ENCODE measurements at regions not wholly inside any gene's neighbourhood (a gene's known extent, or its start where the extent isn't known, plus 50 kb on each side); places are given as distances from the start of the nearest gene placed in this dataset.

GRCh38 chr1:229111703-229112319 lies 159.1 kb upstream of the RAB4A start:
- no peak for ATAC-seq
- H3K27ac ChIP-seq = no peak overlapping the region
- peaks cover under 1% of the 10 kb centered on the region for H3K4me1 ChIP-seq

GRCh38 chr1:229112832-229113548 lies 157.9 kb upstream of the RAB4A start:
- ATAC-seq (no peak), DNase-seq (no peak)
- Histone ChIP-seq H3K36me3 (no peaks in the 10 kb centered on the region), H3K9me3 (no peaks in the 10 kb centered on the region), H3K27ac (no peak overlapping the region), H3K27me3 (ENCODE audit: low read depth) (no peaks in the 10 kb centered on the region), H3K4me3 (no peak overlapping the region), H3K4me1 (peaks cover 13% of the 10 kb centered on the region)
- intact Hi-C loops (cut with DNase I) = no loop called here
- no peak for TF ChIP-seq CTCF (IDR thresholded peaks at IDR 0.05)

More at GRCh38 chr1:229111703-229112319, 159.1 kb upstream of the RAB4A start:
- TF ChIP-seq CTCF (IDR thresholded peaks at IDR 0.05) = no peak
- Histone ChIP-seq H3K27me3 (ENCODE audit: low read depth) (no peaks in the 10 kb centered on the region), H3K9me3 (no peaks in the 10 kb centered on the region), H3K36me3 (no peaks in the 10 kb centered on the region), H3K4me3 (no peak overlapping the region)
- intact Hi-C loops (cut with DNase I) = no loop called here
- no peak for DNase-seq

- no peak for DNase-seq
- no peak for ATAC-seq
- peaks cover 17% of the 10 kb centered on the region for H3K4me1 ChIP-seq
Measured at GRCh38 chr1:229114315-229114714, 156.6 kb upstream of the RAB4A start.

GRCh38 chr1:229114850-229115365 lies 156.0 kb upstream of the RAB4A start:
- no peak for TF ChIP-seq CTCF (IDR thresholded peaks at IDR 0.05)
- intact Hi-C loops (cut with DNase I) = no loop called here
- H3K27ac ChIP-seq = no peak overlapping the region
- no peaks in the 10 kb centered on the region for H3K9me3 ChIP-seq
- H3K4me1 ChIP-seq = peaks cover 17% of the 10 kb centered on the region
- ATAC-seq (no peak), DNase-seq (no peak)
- no peaks in the 10 kb centered on the region for H3K36me3 ChIP-seq
- no peaks in the 10 kb centered on the region for H3K27me3 ChIP-seq (ENCODE audit: low read depth)
- H3K4me3 ChIP-seq = no peak overlapping the region

More at GRCh38 chr1:229114315-229114714, 156.6 kb upstream of the RAB4A start:
- no peaks in the 10 kb centered on the region for H3K36me3 ChIP-seq
- intact Hi-C loops (cut with DNase I) = no loop called here
- H3K4me3 ChIP-seq = no peak overlapping the region
- no peak for TF ChIP-seq CTCF (IDR thresholded peaks at IDR 0.05)
- no peaks in the 10 kb centered on the region for H3K9me3 ChIP-seq
- H3K27me3 ChIP-seq (ENCODE audit: low read depth) = no peaks in the 10 kb centered on the region
- H3K27ac ChIP-seq = no peak overlapping the region

GRCh38 chr1:229116114-229116513 lies 154.8 kb upstream of the RAB4A start:
- Histone ChIP-seq H3K4me3 (no peak overlapping the region), H3K4me1 (peaks cover 17% of the 10 kb centered on the region), H3K27ac (no peak overlapping the region), H3K36me3 (no peaks in the 10 kb centered on the region), H3K27me3 (ENCODE audit: low read depth) (no peaks in the 10 kb centered on the region), H3K9me3 (no peaks in the 10 kb centered on the region)
- no peak for TF ChIP-seq CTCF (IDR thresholded peaks at IDR 0.05)
- intact Hi-C loops (cut with DNase I) = no loop called here
- DNase-seq (no peak), ATAC-seq (peak; percentile 39 to 55)

All from lower lobe of right lung (tissue), 2 donors.